Gastrocnemius medialis (tissue), 4 donors: ENCODE measurements at regions not wholly inside any gene's neighbourhood (a gene's known extent, or its start where the extent isn't known, plus 50 kb on each side); places are given as distances from the start of the nearest gene placed in this dataset.

Experiments
- ATAC-seq, 2 donors: fragments of 150-250 bp; one replicate each; pipeline ENCODE4 v1.9.1; 2016
- DNase-seq, 2 donors: peaks; one replicate each; pipeline ENCODE4 v3.0.0-alpha.2; 2019
- H3K27ac ChIP-seq, 4 donors: fragments of 200-600 bp; sonication (generic); 1 replicate in 1 of 4; 2 replicates in 3 of 4; pipeline ENCODE4 v1.5.1; 2016 to 2018; ENCODE audit warnings: mild to moderate bottlenecking in 2 of 4, moderate library complexity in 1 of 4
- H3K27me3 ChIP-seq, 3 donors: fragments of 200-600 bp; sonication (generic) in 2 of 3; 1 replicate in 1 of 3; 2 replicates in 2 of 3; pipeline versions ENCODE4 v1.5.1 to v1.6.0; 2016 to 2019; ENCODE audit warnings: mild to moderate bottlenecking in 1 of 3, moderate library complexity in 1 of 3
- H3K36me3 ChIP-seq, 2 donors: fragments of 200-600 bp; sonication (generic) in 1 of 2; one replicate each; pipeline ENCODE4 v1.5.1; 2017 to 2018
- H3K4me1 ChIP-seq, 2 donors: fragments of 200-600 bp; sonication (generic) in 1 of 2; one replicate each; pipeline ENCODE4 v1.5.1; 2016 to 2017; ENCODE audit warnings: mild to moderate bottlenecking in 2 of 2
- H3K4me3 ChIP-seq, 4 donors: fragments of 200-600 bp; sonication (generic) in 3 of 4; 1 replicate in 1 of 4; 2 replicates in 3 of 4; pipeline ENCODE4 v1.5.1; 2016 to 2019; ENCODE audit warnings: mild to moderate bottlenecking in 2 of 4
- H3K9me3 ChIP-seq, 3 donors: fragments of 200-600 bp; sonication (generic) in 2 of 3; 1 replicate in 1 of 3; 2 replicates in 2 of 3; pipeline ENCODE4 v1.5.1; 2016 to 2019
- POLR2A ChIP-seq, 2 donors: fragments of 450-650 bp; IDR thresholded peaks; one replicate each; pipeline ENCODE4 v1.6.1; 2017; ENCODE audit warnings: antibody characterized with exemption in 2 of 2, mild to moderate bottlenecking in 2 of 2, moderate library complexity in 2 of 2
- in situ Hi-C, 4 donors: fragments of 200-750 bp; cut with MboI; loops; one replicate each; pipeline versions ENCODE4 v1.15.0 to v1.8.0; 2017; ENCODE audit warnings: low sequenced_read_pairs in 4 of 4
- intact Hi-C: fragments of 100-400 bp; cut with DNase I; formaldehyde crosslinking; loops from one replicate; pipeline ENCODE4 v1.15.1; 2023; ENCODE audit warnings: low total_unique reads
- TF ChIP-seq, protein P1 (sequence below), 5 experiments: fragments of 450-650 bp in 3 of 5; fragments of 200-600 bp in 2 of 5; sonication (generic) in 2 of 5; IDR thresholded peaks in 4 of 5; conservative IDR thresholded peaks in 1 of 5; 1 replicate in 4 of 5; 2 replicates in 1 of 5; pipeline ENCODE4 v1.5.1; 2016 to 2019; ENCODE audit warnings: antibody characterized with exemption in 5 of 5, mild to moderate bottlenecking in 3 of 5, moderate library complexity in 3 of 5

DNA sequence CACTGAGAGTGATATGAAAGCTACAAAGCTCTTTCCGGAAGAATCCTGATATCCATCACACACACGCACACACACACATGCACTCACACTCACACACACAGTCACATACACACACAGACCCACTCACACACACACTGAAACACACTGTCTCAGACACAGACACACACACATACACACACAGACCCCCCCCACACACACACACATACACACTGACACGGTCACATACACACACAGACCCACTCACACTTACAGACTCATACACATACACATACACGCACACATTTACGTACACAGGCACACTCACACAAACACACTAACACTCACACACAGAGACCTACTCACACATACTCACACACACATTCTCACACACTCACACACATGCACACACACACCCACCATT is 58.6 kb downstream of the LIG4 start:
- no peaks in the 10 kb centered on the region for H3K27me3 ChIP-seq
- no peaks in the 10 kb centered on the region for H3K36me3 ChIP-seq
- TF ChIP-seq, protein P1, sequence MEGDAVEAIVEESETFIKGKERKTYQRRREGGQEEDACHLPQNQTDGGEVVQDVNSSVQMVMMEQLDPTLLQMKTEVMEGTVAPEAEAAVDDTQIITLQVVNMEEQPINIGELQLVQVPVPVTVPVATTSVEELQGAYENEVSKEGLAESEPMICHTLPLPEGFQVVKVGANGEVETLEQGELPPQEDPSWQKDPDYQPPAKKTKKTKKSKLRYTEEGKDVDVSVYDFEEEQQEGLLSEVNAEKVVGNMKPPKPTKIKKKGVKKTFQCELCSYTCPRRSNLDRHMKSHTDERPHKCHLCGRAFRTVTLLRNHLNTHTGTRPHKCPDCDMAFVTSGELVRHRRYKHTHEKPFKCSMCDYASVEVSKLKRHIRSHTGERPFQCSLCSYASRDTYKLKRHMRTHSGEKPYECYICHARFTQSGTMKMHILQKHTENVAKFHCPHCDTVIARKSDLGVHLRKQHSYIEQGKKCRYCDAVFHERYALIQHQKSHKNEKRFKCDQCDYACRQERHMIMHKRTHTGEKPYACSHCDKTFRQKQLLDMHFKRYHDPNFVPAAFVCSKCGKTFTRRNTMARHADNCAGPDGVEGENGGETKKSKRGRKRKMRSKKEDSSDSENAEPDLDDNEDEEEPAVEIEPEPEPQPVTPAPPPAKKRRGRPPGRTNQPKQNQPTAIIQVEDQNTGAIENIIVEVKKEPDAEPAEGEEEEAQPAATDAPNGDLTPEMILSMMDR (IDR thresholded peaks at IDR 0.05 in 4 of 5, conservative IDR thresholded peaks at IDR 0.05 in 1 of 5): no peak
- no peak for TF ChIP-seq POLR2A (IDR thresholded peaks at IDR 0.05)
- ATAC-seq (no peak), DNase-seq (no peak)
- intact Hi-C loops: loop anchor here (5.0 kb wide), 1 partner anchor 949 kb away; no protein-coding TSS in a partner anchor
- H3K27ac ChIP-seq: no peak overlapping the region
- no peaks in the 10 kb centered on the region for H3K4me1 ChIP-seq
- no peaks in the 10 kb centered on the region for H3K9me3 ChIP-seq
- in situ Hi-C loops: loop anchor here (5.0 to 25.0 kb wide), 3 partner anchors 942 to 949 kb away; no protein-coding TSS in a partner anchor
- no peak overlapping the region for H3K4me3 ChIP-seq

DNA sequence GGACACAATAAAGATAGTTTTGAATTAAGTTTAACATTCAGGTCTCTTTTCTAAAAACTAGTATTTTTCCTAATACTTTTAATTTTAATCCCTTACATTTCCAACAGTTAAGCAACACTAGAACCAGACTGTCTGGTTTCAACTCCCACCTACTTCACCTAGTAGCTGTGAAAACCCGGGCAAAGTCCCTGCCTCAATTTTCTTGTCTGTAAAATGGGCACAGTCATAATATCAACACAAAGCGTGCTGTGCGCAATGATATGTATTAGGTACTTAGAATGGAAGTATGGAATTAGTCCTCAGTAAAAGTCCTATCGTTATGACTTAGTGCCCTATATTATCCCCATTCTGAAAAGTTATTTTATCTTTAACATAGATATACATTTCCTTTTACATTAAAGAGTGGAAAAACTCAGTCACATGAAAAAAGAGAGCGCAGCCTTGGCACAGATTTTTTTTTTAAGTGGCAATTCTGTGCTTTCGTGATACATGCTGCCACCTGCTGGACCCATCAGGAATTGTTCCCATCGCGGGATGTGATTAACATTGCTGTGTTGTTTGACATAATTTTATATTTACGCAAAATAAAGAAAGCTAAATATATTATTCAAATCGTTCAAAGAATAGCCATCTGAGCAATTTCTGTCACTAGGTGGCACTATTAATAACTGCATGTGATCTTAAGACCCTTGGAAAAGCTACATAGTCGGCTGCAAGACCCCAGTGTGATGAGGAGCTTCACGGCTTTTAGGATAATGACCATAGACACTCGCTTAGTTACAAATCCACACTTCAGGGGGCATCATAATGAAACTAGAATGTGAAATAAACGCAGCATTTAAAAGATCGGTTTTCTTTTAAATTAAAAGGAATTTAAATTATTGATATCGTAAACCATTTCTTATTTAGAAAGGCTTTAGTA is 59.9 kb downstream of the LIG4 start:
- no peaks in the 10 kb centered on the region for H3K4me1 ChIP-seq
- H3K9me3 ChIP-seq: no peaks in the 10 kb centered on the region
- no peak overlapping the region for H3K4me3 ChIP-seq
- no peaks in the 10 kb centered on the region for H3K36me3 ChIP-seq
- DNase-seq (no peak), ATAC-seq (no peak)
- in situ Hi-C loops (loop anchor here (5.0 to 25.0 kb wide), 3 partner anchors 941 to 948 kb away; no protein-coding TSS in a partner anchor), intact Hi-C loops (loop anchor here (5.0 kb wide), 1 partner anchor 948 kb away; no protein-coding TSS in a partner anchor)
- H3K27me3 ChIP-seq: no peaks in the 10 kb centered on the region
- TF ChIP-seq POLR2A (IDR thresholded peaks at IDR 0.05): no peak
- TF ChIP-seq, protein P1 (IDR thresholded peaks at IDR 0.05 in 4 of 5, conservative IDR thresholded peaks at IDR 0.05 in 1 of 5): peak; percentile 30 to 78 (median 52)
- no peak overlapping the region for H3K27ac ChIP-seq

DNA sequence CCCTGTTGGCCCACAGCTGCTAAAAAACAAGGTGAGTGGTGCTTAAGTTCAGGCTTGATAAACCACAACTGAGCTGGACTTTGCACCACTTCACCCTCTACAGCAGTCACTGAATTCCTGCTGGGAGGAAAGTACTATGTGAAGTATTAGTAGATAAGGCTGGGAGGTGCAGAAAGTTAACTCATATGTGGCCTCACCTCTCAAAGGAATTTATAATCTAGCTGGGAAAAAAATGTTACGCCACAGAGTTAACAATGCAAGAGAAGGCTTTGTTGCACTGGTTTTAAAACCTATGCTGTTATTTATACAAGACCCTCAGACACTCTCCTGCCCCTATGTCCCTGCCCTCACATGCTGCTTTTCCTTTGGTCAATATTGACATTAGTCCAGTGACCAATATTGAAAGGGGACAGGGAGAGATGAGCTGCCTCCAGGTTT is 60.9 kb downstream of the LIG4 start:
- Histone ChIP-seq H3K4me1 (no peaks in the 10 kb centered on the region), H3K27ac (no peak overlapping the region), H3K27me3 (no peaks in the 10 kb centered on the region), H3K4me3 (no peak overlapping the region), H3K9me3 (no peaks in the 10 kb centered on the region), H3K36me3 (no peaks in the 10 kb centered on the region)
- ATAC-seq (no peak), DNase-seq (no peak)
- TF ChIP-seq, protein P1 (IDR thresholded peaks at IDR 0.05 in 4 of 5, conservative IDR thresholded peaks at IDR 0.05 in 1 of 5): no peak
- no peak for TF ChIP-seq POLR2A (IDR thresholded peaks at IDR 0.05)
- intact Hi-C loops: no loop called here
- in situ Hi-C loops: loop anchor here in 3 of 4 donors (10.0 to 25.0 kb wide), 2 partner anchors 940 to 942 kb away; no protein-coding TSS in a partner anchor

- H3K27me3 ChIP-seq: no peaks in the 10 kb centered on the region
- no peaks in the 10 kb centered on the region for H3K4me1 ChIP-seq
- no peaks in the 10 kb centered on the region for H3K9me3 ChIP-seq
- DNase-seq (no peak), ATAC-seq (no peak)
- H3K36me3 ChIP-seq: no peaks in the 10 kb centered on the region
- in situ Hi-C loops (no loop called here), intact Hi-C loops (no loop called here)
- H3K4me3 ChIP-seq: no peak overlapping the region
- TF ChIP-seq, protein P1 (IDR thresholded peaks at IDR 0.05 in 4 of 5, conservative IDR thresholded peaks at IDR 0.05 in 1 of 5): no peak
- TF ChIP-seq POLR2A (IDR thresholded peaks at IDR 0.05): no peak
- H3K27ac ChIP-seq: no peak overlapping the region
Measured at GRCh38 chr13:108146642-108147041, 68.7 kb downstream of the LIG4 start.
